ENCODE measurements at regions not wholly inside any gene's neighbourhood (a gene's known extent, or its start where the extent isn't known, plus 50 kb on each side); places are given as distances from the start of the nearest gene placed in this dataset.

DNA sequence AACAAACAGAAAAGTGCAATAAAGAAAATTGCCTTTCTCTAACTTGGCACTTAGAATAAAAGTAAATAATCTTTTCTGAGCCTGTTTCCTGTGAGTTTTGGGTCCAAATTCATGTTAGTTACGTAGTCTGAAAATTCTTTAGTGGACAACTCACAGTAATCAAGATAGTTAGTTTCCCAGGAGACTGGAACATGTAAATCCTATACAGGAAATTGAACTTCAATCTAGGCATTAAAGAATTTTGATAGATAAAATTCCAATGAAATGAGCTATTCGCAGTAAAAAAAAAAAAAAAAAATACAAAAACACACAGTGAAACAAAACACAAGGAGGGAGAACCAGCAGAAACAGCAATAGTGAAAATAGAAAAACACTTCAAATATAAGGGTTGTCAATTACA, 83.8 kb upstream of the REG3G start:
- Histone ChIP-seq H3K79me1 (ENCODE audit: insufficient read depth, low read depth, low read length, poor library complexity, severe bottlenecking) (no peaks in the 10 kb centered on the region), H4K91ac (ENCODE audit: insufficient read length, low read depth, low read length) (no peak overlapping the region), H3K23me2 (ENCODE audit: insufficient read length, low read depth, low read length, poor library complexity, severe bottlenecking) (no peaks in the 10 kb centered on the region), H3K4me2 (ENCODE audit: insufficient read depth, insufficient read length, low read length) (no peak overlapping the region), H3K27ac (ENCODE audit: insufficient read length, low read depth, low read length) (no peak overlapping the region), H3K9ac (ENCODE audit: extremely low read depth, insufficient read length, low read length) (no peak overlapping the region), H3K4me1 (ENCODE audit: insufficient read depth, low read length) (no peaks in the 10 kb centered on the region), H2BK20ac (ENCODE audit: low read depth, low read length, poor library complexity, severe bottlenecking) (no peak overlapping the region), H3K56ac (ENCODE audit: insufficient read length, low read depth, low read length) (no peak overlapping the region), H2BK12ac (ENCODE audit: insufficient read length, low read depth, low read length) (no peak overlapping the region), H3K18ac (ENCODE audit: insufficient read length, low read depth, low read length) (no peak overlapping the region), H2AK5ac (ENCODE audit: insufficient read length, low read length) (no peak overlapping the region), H3K79me2 (ENCODE audit: insufficient read depth, low read length) (no peaks in the 10 kb centered on the region), H3K4ac (ENCODE audit: low read depth, low read length) (no peak overlapping the region), H2BK120ac (ENCODE audit: low read depth, low read length, poor library complexity, severe bottlenecking) (no peak overlapping the region), H3K27me3 (ENCODE audit: insufficient read depth, low read length) (no peaks in the 10 kb centered on the region), H4K5ac (ENCODE audit: insufficient read length, low read depth, low read length) (no peak overlapping the region), H3K9me3 (ENCODE audit: control insufficient read depth, low read depth, low read length) (no peaks in the 10 kb centered on the region), H3T11ph (ENCODE audit: low read length) (no peak overlapping the region), H4K20me1 (ENCODE audit: control insufficient read depth, insufficient read depth, insufficient read length) (no peaks in the 10 kb centered on the region), H4K8ac (replicated peaks; ENCODE audit: insufficient read length, low read depth, low read length) (no peak overlapping the region), H2AFZ (ENCODE audit: low read length) (no peak overlapping the region), H3K14ac (ENCODE audit: insufficient read depth, low read length) (no peak overlapping the region), H2BK5ac (ENCODE audit: insufficient read length, low read length) (no peak overlapping the region), H2BK15ac (ENCODE audit: low read depth, low read length) (no peak overlapping the region), H3K23ac (ENCODE audit: insufficient read length, low read depth, low read length) (no peak overlapping the region)
- Mint-ChIP-seq H3K36me3 (ENCODE audit: insufficient read depth in 1 of 3, low read depth in 3 of 3) (no peaks in the 10 kb centered on the region), H3K9me3 (no peaks in the 10 kb centered on the region), H3K27me3 (ENCODE audit: low read depth) (no peaks in the 10 kb centered on the region), H3K4me1 (no peaks in the 10 kb centered on the region), H3K27ac (no peak overlapping the region), H3K4me3 (no peak overlapping the region)
- TF ChIP-seq CTCF (conservative IDR thresholded peaks at IDR 0.05), result no peak
- no peak for DNase-seq
- WGBS (ENCODE audit: extremely low coverage, insufficient read length, low lambda C conversion rate), result no CpG with 5 or more reads among the region's 2 CpGs

Data from H9 (cell line).